Right atrium auricular region (tissue), 2 donors: ENCODE measurements at regions not wholly inside any gene's neighbourhood (a gene's known extent, or its start where the extent isn't known, plus 50 kb on each side); places are given as distances from the start of the nearest gene placed in this dataset.

ENCODE experiments used
- DNase-seq: peaks from one replicate; pipeline ENCODE4 v3.0.0-alpha.2; 2019; ENCODE audit warnings: low spot score
- H3K27ac ChIP-seq, 2 donors: fragments of 200-600 bp; sonication (generic); 1 replicate in 1 of 2; 2 replicates in 1 of 2; pipeline ENCODE4 v1.5.1; 2016 to 2019
- H3K27me3 ChIP-seq, 2 donors: fragments of 200-600 bp; sonication (generic); one replicate each; pipeline versions ENCODE4 v1.5.1 to v1.6.0; 2017 to 2019
- H3K36me3 ChIP-seq: fragments of 200-600 bp; sonication (generic); one replicate; pipeline ENCODE4 v1.5.1; 2016
- H3K4me1 ChIP-seq, 2 donors: fragments of 200-600 bp; sonication (generic); one replicate each; pipeline versions ENCODE4 v1.5.1 to v1.6.0; 2017 to 2019
- H3K4me3 ChIP-seq, 2 donors: fragments of 200-600 bp; sonication (generic); 1 replicate in 1 of 2; 2 replicates in 1 of 2; pipeline ENCODE4 v1.5.1; 2017 to 2019; ENCODE audit warnings: mild to moderate bottlenecking in 1 of 2, moderate library complexity in 1 of 2
- H3K9me3 ChIP-seq, 2 donors: fragments of 200-600 bp; sonication (generic); one replicate each; pipeline ENCODE4 v1.5.1; 2019
- TF ChIP-seq, protein P1 (sequence below), 2 donors: fragments of 200-600 bp; sonication (generic); IDR thresholded peaks; one replicate each; pipeline ENCODE4 v1.5.1; 2019; ENCODE audit warnings: antibody characterized with exemption in 2 of 2

DNA sequence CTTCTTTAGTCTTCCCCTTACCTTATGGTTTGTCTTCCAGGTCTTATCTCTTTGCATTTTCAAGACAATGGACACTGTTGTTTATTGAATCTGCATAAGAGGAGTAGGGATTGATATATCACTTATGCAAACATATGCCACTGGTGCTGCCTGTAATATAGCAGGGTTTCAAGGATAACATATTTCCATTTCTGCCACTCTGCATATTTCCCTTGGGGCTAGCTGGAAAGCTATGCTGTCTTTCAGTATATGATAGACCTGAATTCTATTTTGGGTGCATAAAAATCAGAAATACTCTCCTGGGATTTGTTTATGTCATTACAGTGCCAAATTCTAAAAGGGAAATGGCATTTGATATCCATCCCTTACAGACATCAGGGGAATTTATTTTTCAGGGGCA lies 400.2 kb downstream of the TLR4 start:
- no peaks in the 10 kb centered on the region for H3K36me3 ChIP-seq
- H3K4me3 ChIP-seq, result no peak overlapping the region
- no peaks in the 10 kb centered on the region for H3K9me3 ChIP-seq
- no peak overlapping the region for H3K27ac ChIP-seq
- no peak for DNase-seq
- H3K27me3 ChIP-seq, result no peaks in the 10 kb centered on the region
- H3K4me1 ChIP-seq, result no peaks in the 10 kb centered on the region
- TF ChIP-seq, protein P1, sequence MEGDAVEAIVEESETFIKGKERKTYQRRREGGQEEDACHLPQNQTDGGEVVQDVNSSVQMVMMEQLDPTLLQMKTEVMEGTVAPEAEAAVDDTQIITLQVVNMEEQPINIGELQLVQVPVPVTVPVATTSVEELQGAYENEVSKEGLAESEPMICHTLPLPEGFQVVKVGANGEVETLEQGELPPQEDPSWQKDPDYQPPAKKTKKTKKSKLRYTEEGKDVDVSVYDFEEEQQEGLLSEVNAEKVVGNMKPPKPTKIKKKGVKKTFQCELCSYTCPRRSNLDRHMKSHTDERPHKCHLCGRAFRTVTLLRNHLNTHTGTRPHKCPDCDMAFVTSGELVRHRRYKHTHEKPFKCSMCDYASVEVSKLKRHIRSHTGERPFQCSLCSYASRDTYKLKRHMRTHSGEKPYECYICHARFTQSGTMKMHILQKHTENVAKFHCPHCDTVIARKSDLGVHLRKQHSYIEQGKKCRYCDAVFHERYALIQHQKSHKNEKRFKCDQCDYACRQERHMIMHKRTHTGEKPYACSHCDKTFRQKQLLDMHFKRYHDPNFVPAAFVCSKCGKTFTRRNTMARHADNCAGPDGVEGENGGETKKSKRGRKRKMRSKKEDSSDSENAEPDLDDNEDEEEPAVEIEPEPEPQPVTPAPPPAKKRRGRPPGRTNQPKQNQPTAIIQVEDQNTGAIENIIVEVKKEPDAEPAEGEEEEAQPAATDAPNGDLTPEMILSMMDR (IDR thresholded peaks at IDR 0.05), result no peak

DNA sequence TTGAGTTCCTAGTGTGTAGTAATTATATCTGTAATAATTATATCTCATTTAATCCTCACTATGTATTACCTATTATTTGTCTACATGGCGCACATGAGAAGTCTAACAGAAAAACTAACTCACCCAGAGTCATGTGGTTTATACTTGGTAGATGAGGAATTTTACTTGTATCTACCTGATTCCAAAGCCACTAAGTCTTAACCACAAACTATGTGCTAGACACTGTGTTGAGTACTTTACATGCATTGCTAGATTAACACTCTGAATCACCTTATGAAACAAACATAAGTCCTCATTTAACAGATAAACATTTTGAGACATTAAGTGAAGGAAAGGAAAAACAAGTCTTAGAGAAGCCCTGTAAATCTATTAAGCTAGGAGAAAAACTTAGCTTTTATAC lies 404.8 kb downstream of the TLR4 start:
- Histone ChIP-seq H3K27me3 (no peaks in the 10 kb centered on the region), H3K4me1 (no peaks in the 10 kb centered on the region), H3K9me3 (no peaks in the 10 kb centered on the region), H3K4me3 (no peak overlapping the region), H3K27ac (no peak overlapping the region), H3K36me3 (no peaks in the 10 kb centered on the region)
- TF ChIP-seq, protein P1 (IDR thresholded peaks at IDR 0.05), result no peak
- DNase-seq, result no peak

DNA sequence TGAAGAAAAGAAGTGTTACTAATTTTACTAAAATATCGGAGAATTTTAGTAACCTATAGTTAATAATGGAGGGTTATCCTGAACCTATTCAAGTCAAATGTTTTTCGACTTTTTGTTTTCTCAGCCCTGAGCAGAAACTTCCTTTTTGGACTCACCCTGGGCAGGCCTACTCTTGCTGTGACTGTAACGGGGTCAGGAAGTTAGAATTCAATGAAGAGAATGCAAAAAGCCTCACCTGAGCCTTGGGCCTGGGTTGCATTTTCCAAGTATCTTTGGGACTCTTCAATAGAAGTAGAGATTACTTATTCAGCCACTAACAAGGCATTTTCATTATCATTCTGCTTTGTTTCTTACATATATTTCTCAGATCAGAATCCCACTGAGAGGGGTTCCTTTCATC lies 405.3 kb downstream of the TLR4 start:
- H3K36me3 ChIP-seq, result no peaks in the 10 kb centered on the region
- TF ChIP-seq, protein P1 (IDR thresholded peaks at IDR 0.05), result no peak
- no peaks in the 10 kb centered on the region for H3K27me3 ChIP-seq
- H3K27ac ChIP-seq, result no peak overlapping the region
- H3K4me1 ChIP-seq, result no peaks in the 10 kb centered on the region
- no peaks in the 10 kb centered on the region for H3K9me3 ChIP-seq
- H3K4me3 ChIP-seq, result no peak overlapping the region
- no peak for DNase-seq

DNA sequence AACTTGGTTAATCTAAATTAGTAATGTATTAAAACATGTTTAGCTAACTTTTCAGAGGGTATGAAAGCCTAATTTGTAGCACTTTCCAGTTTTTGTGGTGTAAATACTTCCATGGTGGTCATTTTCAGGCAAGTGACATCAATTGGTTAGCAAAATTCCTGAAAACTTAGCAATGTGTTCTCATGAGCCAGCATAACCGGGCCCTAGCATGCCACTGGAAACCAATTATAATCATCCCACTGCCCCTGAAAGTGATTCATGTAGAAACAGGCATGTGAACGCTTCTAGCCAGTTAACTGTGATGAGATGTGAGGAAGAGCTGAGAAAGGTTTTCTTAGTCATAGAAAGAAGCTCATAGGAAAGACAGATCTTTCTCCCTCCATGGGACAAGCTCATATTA lies 417.2 kb downstream of the TLR4 start:
- Histone ChIP-seq H3K4me1 (no peaks in the 10 kb centered on the region), H3K27me3 (no peaks in the 10 kb centered on the region), H3K36me3 (no peaks in the 10 kb centered on the region), H3K27ac (no peak overlapping the region), H3K4me3 (no peak overlapping the region), H3K9me3 (no peaks in the 10 kb centered on the region)
- TF ChIP-seq, protein P1 (IDR thresholded peaks at IDR 0.05), result no peak
- no peak for DNase-seq

DNA sequence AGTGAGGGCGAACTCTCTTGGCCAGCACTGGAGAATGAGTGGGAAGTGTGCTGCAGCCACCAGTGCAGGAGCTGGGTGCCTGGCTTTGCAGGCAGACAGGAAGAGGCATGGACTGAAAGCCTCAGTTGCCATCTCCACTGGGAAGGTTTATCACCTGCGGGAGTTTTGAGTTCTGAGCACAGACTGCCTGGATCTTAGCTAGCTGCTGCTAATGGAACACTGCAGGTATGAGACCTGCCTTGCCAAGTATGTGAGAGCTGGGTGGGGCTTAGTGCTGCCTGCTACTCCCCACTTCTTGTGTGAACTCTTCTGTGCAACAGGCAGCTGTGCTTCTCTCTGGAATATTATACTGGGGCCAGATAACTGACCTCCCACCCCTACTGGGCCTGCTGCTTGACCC lies 424.1 kb downstream of the TLR4 start:
- Histone ChIP-seq H3K9me3 (no peaks in the 10 kb centered on the region), H3K4me1 (no peaks in the 10 kb centered on the region), H3K27me3 (no peaks in the 10 kb centered on the region), H3K36me3 (no peaks in the 10 kb centered on the region), H3K4me3 (no peak overlapping the region), H3K27ac (no peak overlapping the region)
- no peak for DNase-seq
- TF ChIP-seq, protein P1 (IDR thresholded peaks at IDR 0.05), result no peak

DNA sequence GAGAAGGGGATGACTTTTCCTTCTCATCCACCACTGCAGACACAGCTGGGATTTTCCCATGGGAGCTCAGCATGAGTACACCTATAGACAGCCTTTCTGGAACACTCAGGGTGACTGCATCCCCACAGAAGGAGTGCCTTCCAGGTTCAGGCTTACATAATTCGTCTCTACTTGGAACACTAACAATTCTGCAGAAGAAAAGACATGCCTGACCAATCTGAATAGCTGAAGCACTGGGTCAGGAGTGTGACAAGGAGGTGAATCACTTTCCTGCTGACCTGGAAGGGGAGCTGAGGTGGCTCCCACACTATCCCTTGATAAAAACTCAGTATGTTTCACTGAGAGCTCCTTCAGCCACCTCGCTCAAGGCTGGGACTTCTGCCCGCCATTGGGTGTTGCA lies 425.3 kb downstream of the TLR4 start:
- TF ChIP-seq, protein P1 (IDR thresholded peaks at IDR 0.05), result no peak
- H3K9me3 ChIP-seq, result no peaks in the 10 kb centered on the region

More for the DNA sequence above, 425.3 kb downstream of the TLR4 start:
- H3K27ac ChIP-seq, result no peak overlapping the region
- H3K4me1 ChIP-seq, result no peaks in the 10 kb centered on the region
- H3K36me3 ChIP-seq, result no peaks in the 10 kb centered on the region
- no peak for DNase-seq
- no peak overlapping the region for H3K4me3 ChIP-seq
- H3K27me3 ChIP-seq, result no peaks in the 10 kb centered on the region
